HFFc6 (cell line): ENCODE measurements at regions not wholly inside any gene's neighbourhood (a gene's known extent, or its start where the extent isn't known, plus 50 kb on each side); places are given as distances from the start of the nearest gene placed in this dataset.
A peak's percentile ranks its signal among the peaks of the same experiment; 100 is the strongest.

Experiments used
- DNase-seq: peaks from one replicate; pipeline ENCODE4 v3.0.0-alpha.2; 2018
- H3K27ac Mint-ChIP-seq: 2 replicates; pipeline ENCODE4 v1.8.0; 2020; ENCODE audit warnings: mild to moderate bottlenecking, mixed read lengths
- H3K27me3 Mint-ChIP-seq: 2 replicates; pipeline ENCODE4 v1.8.0; 2021; ENCODE audit warnings: mild to moderate bottlenecking, moderate library complexity, mixed read lengths; ENCODE audit not compliant: insufficient read depth
- H3K36me3 Mint-ChIP-seq: 2 replicates; pipeline ENCODE4 v1.8.0; 2021; ENCODE audit warnings: low read depth, mixed read lengths
- H3K4me1 Mint-ChIP-seq: 2 replicates; pipeline ENCODE4 v1.8.0; 2020; ENCODE audit warnings: low read depth, mixed read lengths
- H3K4me3 Mint-ChIP-seq: 2 replicates; pipeline ENCODE4 v1.8.0; 2020; ENCODE audit warnings: mild to moderate bottlenecking, moderate library complexity, mixed read lengths
- H3K9me3 Mint-ChIP-seq: 2 replicates; pipeline ENCODE4 v1.8.0; 2020; ENCODE audit warnings: mild to moderate bottlenecking, mixed read lengths
- CTCF ChIP-seq: fragments of 200-600 bp; sonication (generic); IDR thresholded peaks from 2 replicates; pipeline ENCODE4 v1.5.0; 2021; ENCODE audit warnings: antibody characterized with exemption, mild to moderate bottlenecking

DNA sequence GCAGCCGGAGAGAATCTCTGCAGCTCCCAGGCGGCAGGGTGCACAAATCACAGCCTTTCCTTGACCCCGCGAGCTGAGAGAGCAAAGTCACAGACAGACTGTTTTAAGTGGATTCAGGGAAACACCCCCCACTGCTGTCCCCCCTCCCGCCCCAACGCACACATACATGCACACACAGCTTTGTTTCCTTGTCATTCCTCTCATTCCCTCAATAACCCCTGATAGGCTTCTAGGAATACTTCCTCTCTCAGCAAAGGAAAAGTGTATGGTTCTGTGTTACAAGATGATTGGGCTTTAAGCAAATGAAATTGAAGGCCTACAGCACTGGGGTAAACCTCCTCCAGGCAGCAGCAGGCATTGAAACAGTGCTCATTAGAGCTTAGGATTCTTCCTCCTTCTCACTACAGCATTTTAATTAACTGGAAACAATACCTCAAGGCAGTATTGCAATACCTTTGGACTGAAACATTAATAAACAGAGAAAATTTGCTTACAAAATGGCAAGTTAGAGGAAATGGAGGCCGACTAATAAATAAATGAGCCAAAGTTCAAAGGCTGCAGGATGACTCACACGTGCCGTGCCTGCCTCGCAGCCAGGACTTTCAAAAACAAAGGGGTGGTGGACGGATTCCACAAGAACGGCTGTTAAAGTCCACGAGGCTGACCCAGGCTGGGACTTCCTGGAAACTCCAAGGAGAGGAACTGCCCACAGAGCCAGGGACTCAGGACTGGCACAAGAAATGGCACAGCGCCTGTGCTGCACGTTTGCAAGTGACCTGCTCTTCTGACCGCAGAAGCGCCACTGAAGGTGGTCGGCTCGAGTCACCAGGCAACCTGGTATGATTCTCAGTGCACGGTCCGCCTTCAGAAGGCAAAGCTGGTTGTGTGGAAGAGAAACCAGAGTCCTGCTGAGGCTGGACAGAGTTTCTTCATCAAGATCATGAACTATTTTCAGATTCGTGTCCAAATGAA is 236.2 kb downstream of the SYK start:
- Mint-ChIP-seq H3K36me3 (no peaks in the 10 kb centered on the region), H3K27ac (peak overlapping the region; percentile 93), H3K4me3 (peak overlapping the region; percentile 65), H3K4me1 (peaks cover 26% of the 10 kb centered on the region), H3K27me3 (no peaks in the 10 kb centered on the region; the same call in none of the 2 replicates), H3K9me3 (no peaks in the 10 kb centered on the region)
- peak; percentile 84 for DNase-seq
- TF ChIP-seq CTCF, result no peak

GRCh38 chr9:91038483-91039124 is 237.0 kb downstream of the SYK start:
- peak overlapping the region; percentile 65; the same call in 1 of the 2 replicates for H3K4me3 Mint-ChIP-seq
- DNase-seq, result no peak
- no peaks in the 10 kb centered on the region; the same call in 1 of the 2 replicates for H3K27me3 Mint-ChIP-seq

GRCh38 chr9:91039125-91039834 is 237.7 kb downstream of the SYK start:
- no peaks in the 10 kb centered on the region for H3K36me3 Mint-ChIP-seq
- no peak overlapping the region for H3K4me3 Mint-ChIP-seq
- DNase-seq, result no peak
- TF ChIP-seq CTCF, result no peak
- no peaks in the 10 kb centered on the region for H3K9me3 Mint-ChIP-seq
- H3K27me3 Mint-ChIP-seq, result no peaks in the 10 kb centered on the region; the same call in 1 of the 2 replicates
- H3K4me1 Mint-ChIP-seq, result peaks cover 26% of the 10 kb centered on the region
- H3K27ac Mint-ChIP-seq, result no peak overlapping the region

More at GRCh38 chr9:91038483-91039124, 237.0 kb downstream of the SYK start:
- no peaks in the 10 kb centered on the region for H3K36me3 Mint-ChIP-seq
- H3K4me1 Mint-ChIP-seq, result peaks cover 26% of the 10 kb centered on the region
- no peak for TF ChIP-seq CTCF
- H3K9me3 Mint-ChIP-seq, result no peaks in the 10 kb centered on the region
- peak overlapping the region; percentile 93 for H3K27ac Mint-ChIP-seq

DNA sequence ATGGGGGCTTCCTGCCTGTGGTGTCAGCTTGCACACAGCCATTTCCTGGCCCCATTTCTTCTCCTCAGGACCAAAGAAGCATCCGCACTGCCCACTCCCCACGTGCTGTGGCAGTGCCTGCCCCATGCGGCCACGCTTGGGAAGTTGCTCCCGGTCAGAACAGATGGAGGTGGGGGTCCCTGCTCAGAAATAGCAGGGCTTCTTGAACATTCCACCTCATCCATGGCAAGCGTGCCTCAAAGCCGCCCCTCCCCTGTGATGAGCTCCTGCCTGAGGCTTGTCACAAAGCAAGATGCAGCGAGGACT is 238.2 kb downstream of the SYK start:
- no peaks in the 10 kb centered on the region for H3K36me3 Mint-ChIP-seq

More for the DNA sequence above, 238.2 kb downstream of the SYK start:
- no peak for TF ChIP-seq CTCF
- H3K4me1 Mint-ChIP-seq, result peaks cover 27% of the 10 kb centered on the region
- H3K27me3 Mint-ChIP-seq, result no peaks in the 10 kb centered on the region; the same call in 1 of the 2 replicates
- no peaks in the 10 kb centered on the region for H3K9me3 Mint-ChIP-seq
- no peak overlapping the region for H3K27ac Mint-ChIP-seq
- no peak overlapping the region for H3K4me3 Mint-ChIP-seq
- DNase-seq, result no peak
